GM19239 (cell line): ENCODE measurements at regions not wholly inside any gene's neighbourhood (a gene's known extent, or its start where the extent isn't known, plus 50 kb on each side); places are given as distances from the start of the nearest gene placed in this dataset.
A peak's percentile ranks its signal among the peaks of the same experiment; 100 is the strongest.
"Not testable (repeated sequence)": the region's sequence is repeated elsewhere in the genome, so short reads cannot be mapped to it uniquely, and the experiment has no call there.

Experiments
- DNase-seq: peaks from one replicate; pipeline ENCODE4 v3.0.0; 2011; ENCODE audit warnings: low spot score; ENCODE audit not compliant: insufficient read length
- FAIRE-seq: peaks from 2 replicates; lab custom pipeline; 2011; peaks lifted over from hg19 to GRCh38; lab: Jason Lieb, UNC

GRCh38 chr18:46179306-46179705 lies 75.1 kb downstream of the HAUS1 start:
- FAIRE-seq (no peak), DNase-seq (no peak)

- DNase-seq (no peak), FAIRE-seq (no peak)
Observed at GRCh38 chr18:46182633-46183358, 78.6 kb downstream of the HAUS1 start.

- not testable (repeated sequence) for DNase-seq, FAIRE-seq
Observed at GRCh38 chr18:46184296-46184695, 80.1 kb downstream of the HAUS1 start.

GRCh38 chr18:46184727-46185126 lies 80.5 kb downstream of the HAUS1 start:
- DNase-seq (no peak), FAIRE-seq (no peak)

- FAIRE-seq (no peak), DNase-seq (no peak)
Observed at GRCh38 chr18:46190667-46191066, 86.5 kb downstream of the HAUS1 start.

GRCh38 chr18:46196627-46197243 lies 92.5 kb downstream of the HAUS1 start:
- no peak for DNase-seq
- no peak for FAIRE-seq

- DNase-seq (no peak), FAIRE-seq (no peak)
Observed at GRCh38 chr18:46199515-46200147, 95.4 kb downstream of the HAUS1 start.

- FAIRE-seq, DNase-seq: not testable (repeated sequence)
Observed at GRCh38 chr18:46200178-46201055, 96.2 kb downstream of the HAUS1 start.

GRCh38 chr18:46204143-46204542 lies 100.0 kb downstream of the HAUS1 start:
- DNase-seq (no peak), FAIRE-seq (no peak)

GRCh38 chr18:46207985-46208384 lies 103.8 kb downstream of the HAUS1 start:
- FAIRE-seq: no peak
- no peak for DNase-seq

- FAIRE-seq (no peak), DNase-seq (no peak)
Observed at GRCh38 chr18:46209161-46209560, 105.0 kb downstream of the HAUS1 start.

- DNase-seq: no peak
- FAIRE-seq: no peak
Observed at GRCh38 chr18:46211816-46212215, 107.6 kb downstream of the HAUS1 start.

GRCh38 chr18:46212398-46212797 lies 108.2 kb downstream of the HAUS1 start:
- FAIRE-seq (no peak), DNase-seq (no peak)

GRCh38 chr18:46213295-46213694 lies 109.1 kb downstream of the HAUS1 start:
- FAIRE-seq: peak; percentile 81
- no peak for DNase-seq

- DNase-seq (no peak), FAIRE-seq (no peak)
Observed at GRCh38 chr18:46214435-46214834, 110.2 kb downstream of the HAUS1 start.

- FAIRE-seq: no peak
- DNase-seq: no peak
Observed at GRCh38 chr18:46215902-46216723, 111.9 kb downstream of the HAUS1 start.

- DNase-seq (no peak), FAIRE-seq (no peak)
Observed at GRCh38 chr18:46220116-46220515, 115.9 kb downstream of the HAUS1 start.

- no peak for FAIRE-seq
- no peak for DNase-seq
Observed at GRCh38 chr18:46222093-46222492, 117.9 kb downstream of the HAUS1 start.

GRCh38 chr18:46222710-46223360 lies 118.7 kb downstream of the HAUS1 start:
- DNase-seq (no peak), FAIRE-seq (no peak)
